NB4 (cell line): ENCODE measurements at regions not wholly inside any gene's neighbourhood (a gene's known extent, or its start where the extent isn't known, plus 50 kb on each side); places are given as distances from the start of the nearest gene placed in this dataset.
"Not testable (repeated sequence)": the region's sequence is repeated elsewhere in the genome, so short reads cannot be mapped to it uniquely, and the experiment has no call there.

Experiments used
- DNase-seq: peaks from one replicate; pipeline ENCODE4 v3.0.0; 2010; ENCODE audit warnings: low read depth
- H3K4me3 ChIP-seq: one replicate; pipeline ENCODE4 v1.5.1; 2011; ENCODE audit warnings: mild to moderate bottlenecking, low read depth, low read length, moderate library complexity
- MYC ChIP-seq: IDR thresholded peaks from 2 replicates; pipeline ENCODE4 v1.6.1; 2011; ENCODE audit warnings: low read depth, low read length
- POLR2A ChIP-seq: IDR thresholded peaks from 2 replicates; pipeline ENCODE4 v1.6.1; 2011; ENCODE audit warnings: mild to moderate bottlenecking; ENCODE audit not compliant: insufficient read length; ENCODE audit errors: extremely low read depth
- TF ChIP-seq, protein P1 (sequence below): IDR thresholded peaks from 2 replicates; pipeline ENCODE4 v1.6.1; 2011; ENCODE audit warnings: low read depth, low read length
- TF ChIP-seq, protein P2 (sequence below): IDR thresholded peaks from one replicate; pipeline ENCODE4 v1.5.1; 2012; ENCODE audit warnings: low read depth, low read length

DNA sequence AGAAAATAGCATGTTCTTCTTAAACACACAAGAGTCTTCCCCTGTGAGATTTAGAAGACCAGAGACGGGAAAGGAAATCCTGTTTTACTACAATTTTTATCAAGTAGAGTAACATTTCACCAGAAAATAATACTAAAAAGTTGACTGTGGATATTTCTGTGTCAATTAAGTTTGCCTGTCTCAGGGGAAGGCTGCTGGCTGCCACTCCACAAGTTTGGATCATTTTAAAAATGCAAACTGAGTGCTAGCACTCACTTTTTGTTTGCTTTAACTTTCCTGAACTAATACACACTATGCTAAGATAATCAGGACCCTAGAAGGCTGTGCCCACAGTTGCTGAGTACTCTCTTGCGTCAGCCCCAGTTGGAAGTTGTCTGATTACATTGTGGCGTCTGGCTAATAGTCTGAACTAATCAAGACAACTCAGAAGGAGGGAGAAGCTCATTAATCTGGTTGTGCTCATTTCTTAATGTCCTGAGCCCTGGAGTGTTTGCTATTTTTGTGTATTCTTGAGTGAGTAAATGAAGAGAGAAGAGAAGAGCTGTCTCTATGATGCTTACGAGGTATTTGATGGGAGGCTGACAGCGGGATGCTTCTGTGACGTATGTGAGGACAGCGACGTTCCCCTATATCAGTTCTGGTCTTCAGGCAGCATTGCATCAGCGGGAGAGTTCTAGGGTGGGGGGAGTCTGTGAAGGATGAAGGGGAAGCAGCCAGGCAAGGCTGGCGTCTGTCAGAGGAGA, 664.2 kb downstream of the QKI start:
- TF ChIP-seq, protein P1, sequence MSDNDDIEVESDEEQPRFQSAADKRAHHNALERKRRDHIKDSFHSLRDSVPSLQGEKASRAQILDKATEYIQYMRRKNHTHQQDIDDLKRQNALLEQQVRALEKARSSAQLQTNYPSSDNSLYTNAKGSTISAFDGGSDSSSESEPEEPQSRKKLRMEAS: no peak
- no peak for TF ChIP-seq POLR2A
- TF ChIP-seq, protein P2, sequence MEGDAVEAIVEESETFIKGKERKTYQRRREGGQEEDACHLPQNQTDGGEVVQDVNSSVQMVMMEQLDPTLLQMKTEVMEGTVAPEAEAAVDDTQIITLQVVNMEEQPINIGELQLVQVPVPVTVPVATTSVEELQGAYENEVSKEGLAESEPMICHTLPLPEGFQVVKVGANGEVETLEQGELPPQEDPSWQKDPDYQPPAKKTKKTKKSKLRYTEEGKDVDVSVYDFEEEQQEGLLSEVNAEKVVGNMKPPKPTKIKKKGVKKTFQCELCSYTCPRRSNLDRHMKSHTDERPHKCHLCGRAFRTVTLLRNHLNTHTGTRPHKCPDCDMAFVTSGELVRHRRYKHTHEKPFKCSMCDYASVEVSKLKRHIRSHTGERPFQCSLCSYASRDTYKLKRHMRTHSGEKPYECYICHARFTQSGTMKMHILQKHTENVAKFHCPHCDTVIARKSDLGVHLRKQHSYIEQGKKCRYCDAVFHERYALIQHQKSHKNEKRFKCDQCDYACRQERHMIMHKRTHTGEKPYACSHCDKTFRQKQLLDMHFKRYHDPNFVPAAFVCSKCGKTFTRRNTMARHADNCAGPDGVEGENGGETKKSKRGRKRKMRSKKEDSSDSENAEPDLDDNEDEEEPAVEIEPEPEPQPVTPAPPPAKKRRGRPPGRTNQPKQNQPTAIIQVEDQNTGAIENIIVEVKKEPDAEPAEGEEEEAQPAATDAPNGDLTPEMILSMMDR: no peak
- no peak for TF ChIP-seq MYC
- no peak overlapping the region for H3K4me3 ChIP-seq
- DNase-seq: no peak

DNA sequence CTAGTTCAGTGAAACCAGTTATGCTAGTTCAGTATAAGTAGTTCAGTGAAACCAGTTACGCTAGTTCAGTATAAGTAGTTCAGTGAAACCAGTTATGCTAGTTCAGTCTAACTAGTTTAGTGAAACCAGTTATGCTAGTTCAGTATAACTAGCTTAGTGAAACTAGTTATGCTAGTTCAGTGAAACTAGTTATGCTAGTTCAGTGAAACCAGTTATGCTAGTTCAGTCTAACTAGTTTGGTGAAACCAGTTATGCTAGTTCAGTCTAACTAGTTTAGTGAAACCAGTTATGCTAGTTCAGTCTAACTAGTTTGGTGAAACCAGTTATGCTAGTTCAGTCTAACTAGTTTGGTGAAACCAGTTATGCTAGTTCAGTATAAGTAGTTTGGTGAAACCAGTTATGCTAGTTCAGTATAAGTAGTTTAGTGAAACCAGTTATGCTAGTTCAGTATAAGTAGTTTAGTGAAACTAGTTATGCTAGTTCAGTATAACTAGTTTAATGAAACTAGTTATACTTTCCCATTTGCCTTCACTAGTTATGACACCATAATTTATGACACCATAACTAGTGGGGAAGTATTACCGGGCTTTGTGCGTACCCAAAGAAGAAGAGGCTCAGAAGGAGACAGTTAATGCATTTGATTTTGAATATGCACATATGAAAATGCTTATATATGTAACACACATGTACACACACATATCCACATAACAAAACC, 662.5 kb downstream of the QKI start:
- not testable (repeated sequence) for DNase-seq, H3K4me3 ChIP-seq

DNA sequence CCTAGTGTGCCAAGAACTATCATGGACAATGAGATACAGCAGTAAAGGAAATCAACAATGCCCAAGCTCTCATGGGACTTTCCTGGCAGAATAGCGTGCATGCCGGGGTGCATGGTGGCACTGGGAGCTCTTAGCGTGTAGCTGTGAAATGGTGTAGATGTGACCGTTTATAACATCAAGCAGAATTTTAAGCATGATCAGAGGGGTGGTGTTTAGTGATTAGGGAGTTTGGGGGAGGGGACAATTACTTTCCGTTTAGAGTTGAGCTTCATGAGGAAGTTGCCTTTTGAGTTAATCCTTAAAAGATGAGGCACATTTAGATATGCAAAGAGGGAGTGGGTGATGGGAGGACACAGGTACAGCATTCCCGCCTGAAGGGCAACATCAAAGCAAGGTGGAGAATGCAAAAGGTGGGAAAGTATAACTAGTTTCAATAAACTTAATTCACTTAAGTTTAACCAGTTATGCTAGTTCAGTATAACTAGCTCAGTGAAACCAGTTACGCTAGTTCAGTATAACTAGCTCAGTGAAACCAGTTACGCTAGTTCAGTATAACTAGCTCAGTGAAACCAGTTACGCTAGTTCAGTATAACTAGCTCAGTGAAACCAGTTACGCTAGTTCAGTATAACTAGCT, 661.6 kb downstream of the QKI start:
- DNase-seq: no peak
- TF ChIP-seq, protein P1: no peak
- TF ChIP-seq MYC: no peak
- no peak for TF ChIP-seq POLR2A
- TF ChIP-seq, protein P2: no peak

DNA sequence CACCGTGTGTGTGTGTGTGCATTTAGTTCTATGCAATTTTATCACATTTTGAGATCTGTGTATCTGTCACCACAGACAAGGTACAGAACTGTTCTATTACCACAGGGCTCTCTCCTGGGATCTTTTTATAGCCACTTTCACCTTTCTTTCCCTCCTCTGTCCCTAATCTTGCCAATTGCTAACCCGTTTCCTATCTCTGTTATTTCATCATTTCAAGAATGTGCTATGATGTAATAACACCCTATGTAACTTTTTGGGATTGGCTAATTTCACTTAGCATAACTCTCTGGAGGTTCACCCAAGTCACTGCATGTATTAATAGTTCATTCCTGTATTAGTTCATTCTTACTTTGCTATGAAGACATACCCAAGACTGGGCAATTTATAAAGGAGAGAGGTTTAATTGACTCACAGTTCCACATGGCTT, 657.7 kb downstream of the QKI start:
- H3K4me3 ChIP-seq: no peak overlapping the region
- no peak for DNase-seq
- no peak for TF ChIP-seq POLR2A
- TF ChIP-seq, protein P1: no peak
- TF ChIP-seq, protein P2: no peak
- no peak for TF ChIP-seq MYC

More for the DNA sequence above, 661.6 kb downstream of the QKI start:
- no peak overlapping the region for H3K4me3 ChIP-seq

DNA sequence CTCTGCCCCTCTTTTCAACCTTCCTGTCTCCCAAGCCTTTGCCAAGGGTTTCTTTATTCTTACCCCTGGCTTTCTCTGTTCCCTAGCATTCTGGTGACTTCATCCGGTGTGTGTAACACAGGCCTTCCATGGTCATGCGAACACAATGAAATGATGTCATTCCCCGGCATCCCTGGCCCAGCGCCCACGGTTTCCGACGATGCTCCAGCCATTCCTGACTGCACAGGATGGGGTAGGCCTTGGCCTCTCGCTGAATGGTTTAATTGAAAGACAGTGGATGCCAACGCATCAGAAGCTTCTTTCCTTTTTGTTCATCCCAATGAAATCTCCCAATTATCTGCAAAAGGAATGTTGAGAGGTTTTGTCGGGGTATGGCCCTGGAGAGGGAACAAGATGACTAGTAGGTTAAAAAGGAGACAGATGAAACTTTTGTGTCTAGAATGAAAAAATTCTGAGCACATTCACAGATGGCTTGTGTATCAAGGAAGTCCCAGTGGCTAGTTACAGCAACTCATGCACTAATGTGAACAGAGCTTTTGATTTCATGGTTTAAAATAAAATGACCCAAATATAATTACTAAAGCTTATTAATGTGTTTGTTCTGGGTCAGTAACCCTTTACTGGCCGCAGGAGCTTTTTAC, 655.0 kb downstream of the QKI start:
- DNase-seq: no peak
- TF ChIP-seq, protein P2: no peak
- H3K4me3 ChIP-seq: no peak overlapping the region

DNA sequence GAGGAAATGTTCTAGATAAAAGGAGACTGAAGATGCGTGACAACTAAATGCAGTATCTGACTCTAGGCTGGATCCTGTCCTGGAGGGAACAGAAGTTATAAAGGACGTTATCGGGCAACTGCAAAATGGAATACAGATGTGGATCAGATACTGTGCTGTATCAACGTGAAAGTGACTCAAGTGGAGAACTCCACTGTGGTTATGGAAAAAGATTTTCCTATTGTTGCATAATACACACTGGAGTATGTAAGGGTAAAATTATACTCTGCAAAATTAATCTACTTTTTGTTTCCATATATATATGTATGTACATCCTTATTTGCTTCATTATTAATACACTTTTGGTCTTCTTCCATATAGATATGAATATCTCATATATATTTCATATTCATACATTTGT, 654.0 kb downstream of the QKI start:
- no peak overlapping the region for H3K4me3 ChIP-seq
- no peak for TF ChIP-seq POLR2A
- no peak for TF ChIP-seq MYC
- no peak for DNase-seq
